NOMO-1 treated with dmso at 0.1 percent for 144 hours (cell line): ENCODE measurements at regions not wholly inside any gene's neighbourhood (a gene's known extent, or its start where the extent isn't known, plus 50 kb on each side); places are given as distances from the start of the nearest gene placed in this dataset.
"Not testable (repeated sequence)": the region's sequence is repeated elsewhere in the genome, so short reads cannot be mapped to it uniquely, and the experiment has no call there.

Source experiments
- DNase-seq: peaks from one replicate; lab custom pipeline; 2025; ENCODE audit not compliant: unreplicated experiment; lab: John Stamatoyannopoulos, UW

DNA sequence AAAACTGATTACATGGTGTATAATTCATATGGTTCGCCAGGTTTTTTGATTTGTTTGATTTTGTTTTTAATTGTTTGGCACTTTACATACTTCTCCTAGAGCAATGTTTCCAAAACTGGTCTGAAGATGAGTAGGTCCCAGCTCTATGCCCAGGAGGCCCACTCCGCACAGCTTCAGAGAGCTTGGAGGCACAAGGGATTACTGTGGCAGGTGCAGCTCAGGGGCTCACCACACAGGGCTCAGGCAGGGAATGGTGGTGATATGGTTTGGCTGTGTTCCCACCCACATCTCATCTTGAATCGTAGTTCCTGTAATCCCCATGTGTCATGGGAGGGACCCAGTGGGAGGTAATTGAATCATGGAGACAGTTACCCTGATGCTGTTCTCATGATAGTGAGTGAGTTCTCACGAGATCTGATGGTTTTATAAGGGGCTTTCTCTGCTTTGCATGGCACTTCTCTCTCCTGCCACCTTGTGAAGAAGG, 296.6 kb downstream of the MED10 start:
- no peak for DNase-seq

- DNase-seq: no peak
Observed at GRCh38 chr5:6080930-6081726, 297.2 kb downstream of the MED10 start.

GRCh38 chr5:6080436-6080835, 297.9 kb downstream of the MED10 start:
- no peak for DNase-seq

DNA sequence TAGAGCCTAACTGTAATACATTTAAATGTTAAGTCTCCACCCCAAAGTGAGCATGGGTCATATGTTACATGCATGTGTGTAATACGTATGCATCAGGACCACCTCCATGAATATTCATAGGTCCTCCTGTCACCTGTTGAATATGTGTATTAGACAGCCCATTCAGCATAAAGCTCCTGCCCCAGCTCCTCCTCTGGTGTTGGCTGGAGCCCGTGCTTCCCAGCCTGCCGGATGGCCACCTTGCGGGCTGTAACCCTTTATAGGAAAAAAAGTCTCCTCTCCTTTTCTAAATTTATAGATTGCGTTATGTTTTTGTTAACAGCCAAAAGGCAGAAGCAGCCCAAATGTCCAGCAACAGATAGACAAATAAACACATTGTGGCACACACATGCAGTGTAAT, 299.5 kb downstream of the MED10 start:
- DNase-seq: no peak

- no peak for DNase-seq
Observed at GRCh38 chr5:6076341-6077239, 301.8 kb downstream of the MED10 start.

- not testable (repeated sequence) for DNase-seq
Observed at GRCh38 chr5:6072488-6072887, 305.9 kb downstream of the MED10 start.

DNA sequence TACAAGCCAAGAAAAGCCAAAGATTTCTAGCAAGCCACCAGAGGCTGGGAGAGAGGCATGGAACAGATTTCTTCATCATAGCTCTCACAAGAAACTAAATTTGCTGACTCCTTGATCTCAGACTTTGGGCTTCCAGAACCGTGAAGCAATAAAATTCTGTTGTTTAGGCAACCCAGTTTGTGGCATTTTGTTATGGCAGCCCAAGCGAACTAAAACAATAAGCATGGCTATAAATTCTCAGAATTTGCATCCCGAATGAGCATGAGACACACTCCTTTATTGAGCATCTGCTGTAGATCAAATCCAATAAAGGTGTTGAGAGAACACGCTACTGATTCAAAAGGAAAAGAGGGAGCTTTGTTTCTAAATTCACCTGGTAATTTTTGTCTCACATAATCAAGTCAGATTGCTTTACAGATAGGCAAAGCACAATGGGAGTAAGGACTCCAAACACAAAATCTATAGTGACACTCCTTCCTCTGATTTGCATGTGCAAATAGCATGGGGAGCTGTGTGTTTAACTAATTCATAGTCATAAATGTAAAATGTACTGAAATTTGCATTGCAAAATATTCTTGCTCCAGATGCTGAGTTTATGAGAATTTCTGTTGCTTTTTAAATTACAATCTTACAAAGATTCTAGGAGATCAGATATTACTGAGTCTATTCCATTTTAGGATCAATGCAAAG, 308.7 kb downstream of the MED10 start:
- no peak for DNase-seq

DNA sequence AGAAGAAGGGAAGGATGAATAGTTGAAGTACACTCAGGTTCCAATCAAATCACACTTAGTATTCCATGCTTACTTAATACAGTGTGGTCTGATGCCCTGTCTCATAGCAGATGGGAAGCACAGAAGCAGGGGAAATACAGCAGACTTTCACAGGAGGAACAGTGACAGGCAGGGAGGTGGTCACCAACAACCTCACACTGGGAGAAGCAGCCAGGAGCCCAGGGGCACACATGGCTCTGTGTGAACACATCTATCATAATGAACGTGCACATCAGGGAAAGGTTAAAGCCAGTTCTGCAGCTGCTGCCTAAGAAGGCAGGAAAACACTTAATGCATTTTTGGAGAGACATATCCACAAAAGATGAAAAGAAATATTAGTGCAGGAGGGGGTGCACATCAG, 312.3 kb downstream of the MED10 start:
- DNase-seq: no peak

- DNase-seq: no peak
Observed at GRCh38 chr5:6059137-6059800, 319.1 kb downstream of the MED10 start.

GRCh38 chr5:6058055-6058715, 320.2 kb downstream of the MED10 start:
- no peak for DNase-seq

DNA sequence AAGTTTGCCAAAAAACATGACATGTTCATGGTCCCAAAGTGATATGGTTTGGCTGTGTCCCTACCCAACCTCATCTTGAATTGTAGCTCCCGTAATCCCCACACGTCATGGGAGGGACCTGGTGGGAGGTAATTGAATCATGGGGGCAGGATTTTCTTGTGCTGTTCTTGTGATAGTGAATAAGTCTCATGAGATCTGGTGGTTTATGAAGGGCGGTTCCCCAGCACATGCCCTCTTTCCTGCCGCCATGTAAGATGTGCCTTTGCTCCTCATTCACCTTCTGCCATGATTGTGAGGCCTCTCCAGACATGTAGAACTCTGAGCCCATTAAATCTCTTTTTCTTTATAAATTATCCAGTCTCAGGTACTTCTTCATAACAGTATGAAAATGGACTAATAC, 322.1 kb downstream of the MED10 start:
- no peak for DNase-seq

DNA sequence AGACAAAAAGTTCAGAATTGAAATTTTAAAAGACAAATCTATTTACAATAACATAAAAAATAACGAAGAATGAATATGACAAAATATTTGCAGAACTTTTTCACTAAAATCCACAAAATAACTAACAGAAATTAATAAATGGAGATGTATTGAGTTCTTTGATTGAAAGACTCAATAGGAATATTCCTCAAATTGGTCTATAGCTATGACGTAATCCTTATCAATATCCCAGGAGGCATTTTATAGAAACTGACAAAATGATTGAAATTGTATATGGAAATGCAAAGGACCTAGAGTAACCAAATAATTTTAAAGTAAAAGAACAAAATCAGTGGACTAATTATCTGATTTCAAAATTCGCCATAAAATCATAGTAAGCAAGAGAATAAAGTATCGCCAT, 328.7 kb downstream of the MED10 start:
- DNase-seq: no peak

DNA sequence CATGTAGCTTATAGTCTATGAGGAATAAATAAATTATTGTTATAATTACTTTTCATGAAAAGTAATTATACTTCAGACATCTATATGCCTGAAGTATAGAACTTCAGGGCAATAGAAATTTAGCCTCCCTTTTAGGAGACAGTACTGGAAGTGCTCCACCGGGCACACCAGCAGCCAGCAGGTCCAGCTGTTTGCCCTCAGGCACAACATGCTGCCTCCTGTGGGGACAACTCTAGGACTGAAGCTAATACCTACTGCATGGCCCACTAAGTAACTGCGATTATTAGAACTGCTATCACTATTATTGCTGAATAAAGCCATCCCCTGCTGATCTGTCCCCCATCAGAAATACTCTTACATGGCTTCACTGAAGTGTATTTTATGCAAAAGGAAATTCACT, 329.6 kb downstream of the MED10 start:
- DNase-seq: no peak

DNA sequence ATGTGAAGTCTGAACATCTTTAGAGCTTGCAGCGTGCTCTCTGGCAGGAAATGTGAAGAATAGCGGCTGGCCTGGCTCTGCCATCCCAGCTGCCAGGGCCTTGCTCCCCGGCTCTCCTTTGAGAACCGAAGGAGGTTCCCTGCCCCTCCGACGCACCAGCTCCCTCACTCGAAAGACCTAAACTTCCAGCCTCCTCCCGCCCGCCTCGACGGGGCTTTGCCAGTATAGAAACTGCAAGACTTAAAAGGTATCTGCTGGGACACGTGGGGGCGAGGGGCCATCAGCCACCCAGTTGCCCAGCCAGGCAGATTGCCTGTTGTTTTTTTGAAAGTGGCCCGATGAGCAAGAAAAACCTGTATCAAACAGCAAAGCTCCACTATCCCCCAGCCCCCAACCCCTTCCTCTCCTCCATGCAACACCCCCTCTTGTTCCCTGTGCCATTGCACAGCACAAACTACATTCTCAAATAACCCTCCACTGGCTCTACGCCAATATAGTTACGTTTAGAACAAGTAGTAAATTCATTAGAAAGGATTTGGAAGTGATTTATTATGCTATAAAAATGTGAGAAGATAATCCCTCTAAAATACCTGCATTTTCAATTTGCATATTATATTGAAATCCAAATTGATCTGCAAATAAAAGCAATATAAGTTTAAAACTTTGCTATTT, 331.9 kb downstream of the MED10 start:
- no peak for DNase-seq

DNA sequence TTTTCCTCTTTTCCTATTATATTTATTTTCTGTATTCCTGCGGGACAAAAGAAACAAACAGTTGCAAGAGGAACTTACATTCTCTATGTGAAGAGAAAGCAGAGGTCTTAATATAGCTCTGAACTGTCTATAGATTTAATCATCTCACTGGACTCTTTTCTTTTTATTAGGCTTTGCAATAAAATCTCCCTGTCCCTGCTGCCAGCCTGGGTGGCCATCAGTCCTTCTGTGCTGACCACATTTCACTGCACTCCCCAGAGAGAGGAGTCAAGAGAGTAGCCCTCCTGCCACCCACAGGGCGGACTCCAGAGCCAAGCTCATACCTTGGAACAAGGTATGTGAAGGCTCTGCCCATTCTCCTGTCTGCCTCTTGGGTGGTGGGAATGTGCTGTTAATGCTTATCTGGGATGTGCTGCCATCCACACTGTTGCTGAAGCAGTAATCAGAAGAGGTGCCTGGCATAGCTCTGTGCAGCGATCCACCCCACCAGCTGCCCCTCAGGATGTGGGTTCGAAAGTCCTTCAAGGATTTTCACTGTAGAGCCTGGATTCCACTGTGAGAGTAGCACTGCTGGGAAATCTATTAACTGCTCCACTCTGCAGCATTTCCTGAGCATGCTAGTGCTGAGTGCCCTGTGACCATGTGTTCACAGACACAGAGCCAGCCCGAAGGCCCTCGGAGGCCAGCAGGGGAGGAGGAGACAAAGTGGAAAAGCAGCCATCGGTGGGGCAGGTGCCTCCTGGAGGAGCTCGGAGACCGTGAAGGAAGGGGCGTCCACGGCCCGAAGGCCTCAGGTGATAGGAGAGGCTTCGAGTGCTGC, 334.6 kb downstream of the MED10 start:
- no peak for DNase-seq

DNA sequence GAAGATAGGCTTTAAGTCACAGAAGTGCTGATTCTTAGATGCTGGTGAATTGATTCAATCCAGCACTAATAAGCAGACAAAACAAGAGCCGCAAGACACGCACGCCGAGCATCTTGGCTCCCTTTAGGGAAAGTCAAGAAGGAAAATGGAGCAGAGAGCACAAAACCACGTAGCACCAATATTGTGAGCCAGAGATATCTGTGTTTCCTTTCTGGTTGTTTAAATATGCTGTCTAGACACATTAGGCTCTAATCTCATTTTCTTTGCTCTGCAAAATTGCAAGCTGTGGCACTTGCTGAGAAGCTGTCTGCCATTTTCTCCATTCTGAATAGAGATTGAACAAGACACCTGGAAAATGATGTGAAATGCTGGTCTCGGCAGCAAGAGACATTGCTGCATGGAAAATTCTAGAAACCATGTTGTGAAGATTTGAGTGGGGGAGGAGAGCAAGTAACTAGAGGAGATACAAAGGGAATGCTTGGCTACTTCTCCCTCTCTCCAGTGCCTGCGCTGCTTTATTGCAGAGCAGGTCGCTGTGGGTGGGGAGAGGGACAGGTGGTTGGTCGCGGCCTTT, 336.3 kb downstream of the MED10 start:
- DNase-seq: no peak

GRCh38 chr5:6039111-6039510, 339.2 kb downstream of the MED10 start:
- DNase-seq: no peak

DNA sequence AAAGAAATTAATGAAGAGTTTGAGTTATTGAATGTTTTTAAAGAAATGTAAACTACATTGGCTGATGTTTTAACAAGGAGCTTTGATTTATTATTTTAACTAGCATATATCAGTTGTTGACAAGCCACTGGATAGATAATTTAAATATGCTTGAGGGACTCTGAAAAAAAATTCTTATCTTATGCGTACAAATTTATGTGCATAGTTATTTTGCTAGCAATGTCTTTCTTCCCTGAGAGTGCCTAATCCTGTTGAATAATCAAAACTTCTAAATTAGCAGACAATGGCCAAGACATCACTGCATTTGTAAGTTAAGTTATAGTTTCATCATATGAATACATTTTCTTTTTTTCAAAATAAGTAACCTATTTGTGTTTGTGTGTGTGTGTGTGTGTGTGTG, 342.3 kb downstream of the MED10 start:
- no peak for DNase-seq

DNA sequence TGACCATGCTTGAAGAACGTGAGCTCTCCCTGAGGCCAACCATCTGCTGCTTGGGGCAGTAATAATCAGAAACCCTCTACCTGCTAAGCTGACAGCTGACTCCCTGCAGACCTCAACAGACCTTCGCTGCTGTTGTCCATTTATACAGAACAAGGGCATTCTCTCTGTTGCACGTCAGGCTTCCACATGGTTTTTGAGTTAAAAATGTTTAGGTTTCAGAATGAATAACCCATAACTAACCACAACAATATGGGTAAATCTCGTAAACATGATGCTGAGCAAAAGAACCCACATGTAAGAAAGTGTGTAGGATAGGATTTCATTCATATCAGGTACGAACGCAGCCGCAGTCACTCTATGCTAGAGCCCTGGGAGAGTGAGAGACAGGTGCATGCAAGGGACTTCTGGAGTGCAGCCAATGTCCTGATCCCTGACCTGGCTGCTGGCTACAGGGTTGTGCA, 348.5 kb downstream of the MED10 start:
- DNase-seq: no peak
